K562 (cell line): ENCODE measurements at regions not wholly inside any gene's neighbourhood (a gene's known extent, or its start where the extent isn't known, plus 50 kb on each side); places are given as distances from the start of the nearest gene placed in this dataset.

ENCODE experiments used
- BCL6 ChIP-seq: fragments of 250-450 bp; sonication (Bioruptor Pico); IDR thresholded peaks from 2 replicates; pipeline ENCODE4 v1.4.0; 2020
- JUNB ChIP-seq: fragments of 450-650 bp; formaldehyde crosslinking; conservative IDR thresholded peaks from 2 replicates; pipeline ENCODE4 v1.4.0; 2020; ENCODE audit warnings: mild to moderate bottlenecking
- POLR2A ChIP-seq: fragments of 450-650 bp; conservative IDR thresholded peaks from 2 replicates; pipeline ENCODE4 v1.6.1; 2016
- SPI1 ChIP-seq: IDR thresholded peaks from 2 replicates; pipeline ENCODE4 v1.6.1; 2011; ENCODE audit warnings: low read depth, low read length, control low read depth, borderline replicate concordance
- ZBTB8A ChIP-seq: fragments of 450-650 bp; IDR thresholded peaks from 2 replicates; pipeline ENCODE4 v1.6.1; 2018; ENCODE audit warnings: mild to moderate bottlenecking, moderate library complexity; ENCODE audit not compliant: partially characterized antibody
- ZNF274 ChIP-seq: IDR thresholded peaks from 2 replicates; pipeline ENCODE4 v1.6.1; 2011; ENCODE audit warnings: low read depth, mild to moderate bottlenecking, low read length, moderate library complexity, borderline replicate concordance
- TF ChIP-seq, protein P1 (sequence below), 3 experiments: IDR thresholded peaks in 2 of 3; conservative IDR thresholded peaks in 1 of 3; 2 replicates each; pipeline ENCODE4 v1.5.1; 2011 to 2012; ENCODE audit warnings: low read length in 3 of 3, mild to moderate bottlenecking in 3 of 3, control low read depth in 2 of 3, improper control_type of control experiment in 1 of 3, inconsistent platforms in 1 of 3, low read depth in 1 of 3, mixed read lengths in 1 of 3, moderate library complexity in 1 of 3; ENCODE audit not compliant: insufficient read depth in 2 of 3

DNA sequence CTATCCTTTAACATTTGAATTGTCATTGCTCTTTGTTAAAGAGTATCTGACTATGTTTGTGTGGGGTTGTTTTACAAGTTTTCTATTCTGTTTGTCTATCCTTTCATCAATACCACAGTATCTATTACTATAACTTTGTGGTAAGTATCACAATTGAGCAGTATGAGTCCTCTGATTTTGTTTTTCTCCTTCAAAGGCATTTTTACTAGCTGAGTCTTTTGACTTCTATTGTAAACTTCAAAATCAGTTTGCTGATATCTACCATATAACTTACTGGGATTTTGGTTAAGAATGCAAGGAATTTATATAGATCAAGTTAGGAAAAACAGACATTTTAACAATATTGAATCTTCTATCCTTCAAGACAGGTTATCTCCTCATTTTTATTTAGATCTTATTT lies 789.8 kb upstream of the PTPRD start:
- TF ChIP-seq, protein P1, sequence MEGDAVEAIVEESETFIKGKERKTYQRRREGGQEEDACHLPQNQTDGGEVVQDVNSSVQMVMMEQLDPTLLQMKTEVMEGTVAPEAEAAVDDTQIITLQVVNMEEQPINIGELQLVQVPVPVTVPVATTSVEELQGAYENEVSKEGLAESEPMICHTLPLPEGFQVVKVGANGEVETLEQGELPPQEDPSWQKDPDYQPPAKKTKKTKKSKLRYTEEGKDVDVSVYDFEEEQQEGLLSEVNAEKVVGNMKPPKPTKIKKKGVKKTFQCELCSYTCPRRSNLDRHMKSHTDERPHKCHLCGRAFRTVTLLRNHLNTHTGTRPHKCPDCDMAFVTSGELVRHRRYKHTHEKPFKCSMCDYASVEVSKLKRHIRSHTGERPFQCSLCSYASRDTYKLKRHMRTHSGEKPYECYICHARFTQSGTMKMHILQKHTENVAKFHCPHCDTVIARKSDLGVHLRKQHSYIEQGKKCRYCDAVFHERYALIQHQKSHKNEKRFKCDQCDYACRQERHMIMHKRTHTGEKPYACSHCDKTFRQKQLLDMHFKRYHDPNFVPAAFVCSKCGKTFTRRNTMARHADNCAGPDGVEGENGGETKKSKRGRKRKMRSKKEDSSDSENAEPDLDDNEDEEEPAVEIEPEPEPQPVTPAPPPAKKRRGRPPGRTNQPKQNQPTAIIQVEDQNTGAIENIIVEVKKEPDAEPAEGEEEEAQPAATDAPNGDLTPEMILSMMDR (IDR thresholded peaks at IDR 0.05 in 2 of 3, conservative IDR thresholded peaks at IDR 0.05 in 1 of 3; ENCODE audit: insufficient read depth in 2 of 3, low read depth in 1 of 3, low read length in 3 of 3), result no peak
- TF ChIP-seq BCL6, result no peak
- TF ChIP-seq JUNB (CRISPR knock-in tag), result no peak
- no peak for TF ChIP-seq ZBTB8A
- TF ChIP-seq SPI1, result no peak
- peak; percentile 65; the same call in 1 of the 2 replicates for TF ChIP-seq ZNF274
- no peak for TF ChIP-seq POLR2A
